ENCODE measurements at regions not wholly inside any gene's neighbourhood (a gene's known extent, or its start where the extent isn't known, plus 50 kb on each side); places are given as distances from the start of the nearest gene placed in this dataset.
"Not testable (repeated sequence)": the region's sequence is repeated elsewhere in the genome, so short reads cannot be mapped to it uniquely, and the experiment has no call there.

GRCh38 chr14:103190741-103191140 is 67.5 kb downstream of the TNFAIP2 start:
- H3K9me3 Mint-ChIP-seq (ENCODE audit: low read depth, unreplicated experiment), result no peaks in the 10 kb centered on the region

DNA sequence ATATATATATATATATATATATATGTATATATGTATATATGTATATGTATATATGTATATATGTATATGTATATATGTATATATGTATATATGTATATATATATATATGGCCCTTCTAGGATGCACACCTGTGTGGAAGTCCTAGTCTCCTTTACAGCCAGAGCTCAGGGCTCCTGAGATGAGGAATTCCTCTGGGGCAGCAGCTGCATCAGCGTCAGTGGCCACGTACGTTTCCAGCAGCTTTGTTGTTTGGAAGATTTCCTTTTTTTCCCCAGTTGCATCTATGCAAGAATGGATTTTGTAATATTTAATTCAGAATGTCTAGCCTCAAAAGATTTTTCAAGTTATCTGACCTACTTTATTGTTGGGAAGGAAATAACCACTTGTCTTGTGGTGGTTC is 68.6 kb downstream of the TNFAIP2 start:
- no peak overlapping the region for H3K4me3 Mint-ChIP-seq (ENCODE audit: low read depth, unreplicated experiment)
- intact Hi-C loops (cut with micrococcal nuclease; ENCODE audit: unreplicated experiment), result no loop called here
- CTCF ChIA-PET, result no interaction called here
- TF ChIP-seq, protein P1, sequence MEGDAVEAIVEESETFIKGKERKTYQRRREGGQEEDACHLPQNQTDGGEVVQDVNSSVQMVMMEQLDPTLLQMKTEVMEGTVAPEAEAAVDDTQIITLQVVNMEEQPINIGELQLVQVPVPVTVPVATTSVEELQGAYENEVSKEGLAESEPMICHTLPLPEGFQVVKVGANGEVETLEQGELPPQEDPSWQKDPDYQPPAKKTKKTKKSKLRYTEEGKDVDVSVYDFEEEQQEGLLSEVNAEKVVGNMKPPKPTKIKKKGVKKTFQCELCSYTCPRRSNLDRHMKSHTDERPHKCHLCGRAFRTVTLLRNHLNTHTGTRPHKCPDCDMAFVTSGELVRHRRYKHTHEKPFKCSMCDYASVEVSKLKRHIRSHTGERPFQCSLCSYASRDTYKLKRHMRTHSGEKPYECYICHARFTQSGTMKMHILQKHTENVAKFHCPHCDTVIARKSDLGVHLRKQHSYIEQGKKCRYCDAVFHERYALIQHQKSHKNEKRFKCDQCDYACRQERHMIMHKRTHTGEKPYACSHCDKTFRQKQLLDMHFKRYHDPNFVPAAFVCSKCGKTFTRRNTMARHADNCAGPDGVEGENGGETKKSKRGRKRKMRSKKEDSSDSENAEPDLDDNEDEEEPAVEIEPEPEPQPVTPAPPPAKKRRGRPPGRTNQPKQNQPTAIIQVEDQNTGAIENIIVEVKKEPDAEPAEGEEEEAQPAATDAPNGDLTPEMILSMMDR (IDR thresholded peaks at IDR 0.05; ENCODE audit: unreplicated experiment), result no peak
- no peaks in the 10 kb centered on the region for H3K27me3 Mint-ChIP-seq (ENCODE audit: unreplicated experiment)
- DNase-seq, result no peak
- peaks cover 26% of the 10 kb centered on the region for H3K4me1 Mint-ChIP-seq (ENCODE audit: low read depth, unreplicated experiment)
- BruUV-seq (replicated peaks), result no TSS peak
- peaks cover 1% of the 10 kb centered on the region for H3K36me3 Mint-ChIP-seq (ENCODE audit: insufficient read depth, unreplicated experiment)
- H3K27ac Mint-ChIP-seq (ENCODE audit: unreplicated experiment), result no peak overlapping the region
- no peaks in the 10 kb centered on the region for H3K9me3 Mint-ChIP-seq (ENCODE audit: low read depth, unreplicated experiment)

More at GRCh38 chr14:103190741-103191140, 67.5 kb downstream of the TNFAIP2 start:
- Mint-ChIP-seq H3K36me3 (ENCODE audit: insufficient read depth, unreplicated experiment) (peaks cover 12% of the 10 kb centered on the region), H3K27me3 (ENCODE audit: unreplicated experiment) (no peaks in the 10 kb centered on the region), H3K4me1 (ENCODE audit: low read depth, unreplicated experiment) (peaks cover 37% of the 10 kb centered on the region), H3K4me3 (ENCODE audit: low read depth, unreplicated experiment) (no peak overlapping the region), H3K27ac (ENCODE audit: unreplicated experiment) (no peak overlapping the region)
- DNase-seq, result no peak
- intact Hi-C loops (cut with micrococcal nuclease; ENCODE audit: unreplicated experiment), result no loop called here
- TF ChIP-seq, protein P1 (IDR thresholded peaks at IDR 0.05; ENCODE audit: unreplicated experiment), result no peak
- CTCF ChIA-PET, result no interaction called here
- no TSS peak for BruUV-seq (replicated peaks)

- intact Hi-C loops (cut with micrococcal nuclease; ENCODE audit: unreplicated experiment), result no loop called here
- BruUV-seq (replicated peaks), result no TSS peak
- H3K4me3 Mint-ChIP-seq (ENCODE audit: low read depth, unreplicated experiment), result no peak overlapping the region
- H3K9me3 Mint-ChIP-seq (ENCODE audit: low read depth, unreplicated experiment), result no peaks in the 10 kb centered on the region
- no peaks in the 10 kb centered on the region for H3K27me3 Mint-ChIP-seq (ENCODE audit: unreplicated experiment)
- no peaks in the 10 kb centered on the region for H3K36me3 Mint-ChIP-seq (ENCODE audit: insufficient read depth, unreplicated experiment)
- H3K27ac Mint-ChIP-seq (ENCODE audit: unreplicated experiment), result no peak overlapping the region
- no peak for DNase-seq
- H3K4me1 Mint-ChIP-seq (ENCODE audit: low read depth, unreplicated experiment), result peaks cover 21% of the 10 kb centered on the region
- CTCF ChIA-PET, result no interaction called here
- TF ChIP-seq, protein P1 (IDR thresholded peaks at IDR 0.05; ENCODE audit: unreplicated experiment), result no peak
Measured at GRCh38 chr14:103192246-103192840, 69.1 kb downstream of the TNFAIP2 start.

- H3K4me3 Mint-ChIP-seq (ENCODE audit: low read depth, unreplicated experiment); CTCF ChIA-PET; DNase-seq; H3K36me3 Mint-ChIP-seq (ENCODE audit: insufficient read depth, unreplicated experiment); H3K27ac Mint-ChIP-seq (ENCODE audit: unreplicated experiment); H3K9me3 Mint-ChIP-seq (ENCODE audit: low read depth, unreplicated experiment); intact Hi-C loops (cut with micrococcal nuclease; ENCODE audit: unreplicated experiment); H3K27me3 Mint-ChIP-seq (ENCODE audit: unreplicated experiment); BruUV-seq (replicated peaks): not testable (repeated sequence)
- peaks cover 16% of the 10 kb centered on the region for H3K4me1 Mint-ChIP-seq (ENCODE audit: low read depth, unreplicated experiment)
Measured at GRCh38 chr14:103192861-103193260, 69.6 kb downstream of the TNFAIP2 start.

- H3K9me3 Mint-ChIP-seq (ENCODE audit: low read depth, unreplicated experiment); intact Hi-C loops (cut with micrococcal nuclease; ENCODE audit: unreplicated experiment); H3K27me3 Mint-ChIP-seq (ENCODE audit: unreplicated experiment); BruUV-seq (replicated peaks); DNase-seq; CTCF ChIA-PET; H3K27ac Mint-ChIP-seq (ENCODE audit: unreplicated experiment); H3K4me3 Mint-ChIP-seq (ENCODE audit: low read depth, unreplicated experiment); H3K36me3 Mint-ChIP-seq (ENCODE audit: insufficient read depth, unreplicated experiment): not testable (repeated sequence)
- peaks cover 20% of the 10 kb centered on the region for H3K4me1 Mint-ChIP-seq (ENCODE audit: low read depth, unreplicated experiment)
Measured at GRCh38 chr14:103193491-103193890, 70.2 kb downstream of the TNFAIP2 start.

Measured in Calu3 (cell line).